Thoracic aorta (tissue), 2 donors: ENCODE measurements at regions not wholly inside any gene's neighbourhood (a gene's known extent, or its start where the extent isn't known, plus 50 kb on each side); places are given as distances from the start of the nearest gene placed in this dataset.

Experiments used
- ATAC-seq: fragments of 150-250 bp; one replicate; pipeline ENCODE4 v1.8.0; 2017; ENCODE audit warnings: low read depth; ENCODE audit not compliant: insufficient number of reproducible peaks, low FRiP score
- DNase-seq: peaks from one replicate; pipeline ENCODE4 v3.0.0-alpha.2; 2020; ENCODE audit warnings: low spot score
- H3K27ac ChIP-seq, 2 donors: fragments of 200-600 bp; sonication (generic); 1 replicate in 1 of 2; 2 replicates in 1 of 2; pipeline ENCODE4 v1.5.1; 2016; ENCODE audit warnings: mild to moderate bottlenecking in 2 of 2, moderate library complexity in 2 of 2
- H3K27me3 ChIP-seq: fragments of 200-600 bp; sonication (generic); replicated peaks from 2 replicates; pipeline ENCODE4 v1.6.0; 2016; ENCODE audit warnings: mild to moderate bottlenecking; ENCODE audit not compliant: insufficient read depth
- H3K36me3 ChIP-seq: fragments of 200-600 bp; sonication (generic); one replicate; pipeline ENCODE4 v1.5.1; 2016
- H3K4me1 ChIP-seq, 2 donors: fragments of 200-600 bp; sonication (generic); 1 replicate in 1 of 2; 2 replicates in 1 of 2; pipeline versions ENCODE4 v1.5.1 to v1.6.0; 2016; ENCODE audit warnings: low read depth in 2 of 2, mild to moderate bottlenecking in 1 of 2; ENCODE audit not compliant: control insufficient read depth in 1 of 2
- H3K4me3 ChIP-seq: fragments of 200-600 bp; sonication (generic); 2 replicates; pipeline ENCODE4 v1.5.1; 2016; ENCODE audit warnings: mild to moderate bottlenecking
- H3K9me3 ChIP-seq: fragments of 200-600 bp; sonication (generic); 2 replicates; pipeline ENCODE4 v1.5.1; 2016
- CTCF ChIP-seq: fragments of 200-600 bp; sonication (generic); IDR thresholded peaks from one replicate; pipeline ENCODE4 v1.5.1; 2019; ENCODE audit warnings: antibody characterized with exemption

- Histone ChIP-seq H3K4me1 (peaks cover 0 to 12% of the 10 kb centered on the region in 2 donors), H3K27me3 (no peaks in the 10 kb centered on the region), H3K4me3 (no peak overlapping the region), H3K9me3 (no peaks in the 10 kb centered on the region), H3K36me3 (no peaks in the 10 kb centered on the region), H3K27ac (no peak overlapping the region)
- no peak for DNase-seq
- no peak for ATAC-seq
- TF ChIP-seq CTCF: no peak
Observed at GRCh38 chr3:159667261-159667660, 321.4 kb upstream of the IL12A start.

- Histone ChIP-seq H3K36me3 (no peaks in the 10 kb centered on the region), H3K27me3 (no peaks in the 10 kb centered on the region), H3K27ac (peak overlapping the region in 1 of 2 donors; percentile 14), H3K4me3 (no peak overlapping the region), H3K4me1 (peaks cover 0 to 12% of the 10 kb centered on the region in 2 donors), H3K9me3 (no peaks in the 10 kb centered on the region)
- ATAC-seq (no peak), DNase-seq (no peak)
- no peak for TF ChIP-seq CTCF
Observed at GRCh38 chr3:159668461-159668860, 320.2 kb upstream of the IL12A start.

GRCh38 chr3:159668990-159669476 is 319.6 kb upstream of the IL12A start:
- no peak for TF ChIP-seq CTCF
- DNase-seq (no peak), ATAC-seq (no peak)
- no peak overlapping the region for H3K4me3 ChIP-seq
- no peaks in the 10 kb centered on the region for H3K27me3 ChIP-seq
- H3K27ac ChIP-seq: peak overlapping the region in 1 of 2 donors; percentile 14
- no peaks in the 10 kb centered on the region for H3K36me3 ChIP-seq
- H3K9me3 ChIP-seq: no peaks in the 10 kb centered on the region
- H3K4me1 ChIP-seq: peaks cover 0 to 12% of the 10 kb centered on the region in 2 donors

- H3K4me1 ChIP-seq: peaks cover 0 to 12% of the 10 kb centered on the region in 2 donors
- no peak for ATAC-seq
- no peaks in the 10 kb centered on the region for H3K9me3 ChIP-seq
Observed at GRCh38 chr3:159669766-159670165, 318.9 kb upstream of the IL12A start.

More at GRCh38 chr3:159669766-159670165, 318.9 kb upstream of the IL12A start:
- no peak for TF ChIP-seq CTCF
- Histone ChIP-seq H3K27me3 (no peaks in the 10 kb centered on the region), H3K4me3 (no peak overlapping the region), H3K36me3 (no peaks in the 10 kb centered on the region), H3K27ac (no peak overlapping the region)
- DNase-seq: no peak
